ENCODE measurements at regions not wholly inside any gene's neighbourhood (a gene's known extent, or its start where the extent isn't known, plus 50 kb on each side); places are given as distances from the start of the nearest gene placed in this dataset.
A peak's percentile ranks its signal among the peaks of the same experiment; 100 is the strongest.

- Histone ChIP-seq H3K36me3 (replicated peaks in 1 of 2; ENCODE audit: control insufficient read depth in 1 of 2, insufficient read depth in 2 of 2, low read length in 2 of 2) (no peaks in the 10 kb centered on the region), H3K4me2 (replicated peaks; ENCODE audit: extremely low read depth, low read length, poor library complexity, severe bottlenecking) (no peak overlapping the region), H3K4me3 (replicated peaks in 1 of 3; ENCODE audit: low read depth in 2 of 3, low read length in 3 of 3) (no peak overlapping the region), H2AFZ (ENCODE audit: insufficient read depth, low read depth, low read length, poor library complexity, severe bottlenecking) (no peak overlapping the region), H4K20me1 (ENCODE audit: insufficient read depth, low read length) (no peaks in the 10 kb centered on the region), H3K4me1 (ENCODE audit: control insufficient read depth in 1 of 2, insufficient read depth in 2 of 2, low read length in 2 of 2) (no peaks in the 10 kb centered on the region), H3K27ac (ENCODE audit: low read depth in 1 of 2, low read length in 2 of 2) (no peak overlapping the region), H3K9me3 (replicated peaks in 1 of 2; ENCODE audit: control insufficient read depth in 1 of 2, insufficient read depth in 1 of 2, low read length in 2 of 2) (no peaks in the 10 kb centered on the region), H3K9ac (ENCODE audit: insufficient read depth, low read length, poor library complexity, severe bottlenecking) (no peak overlapping the region), H3K27me3 (ENCODE audit: control insufficient read depth in 2 of 2, insufficient read depth in 2 of 2, low read length in 2 of 2) (no peaks in the 10 kb centered on the region), H3K79me2 (ENCODE audit: insufficient read depth, low read length) (no peaks in the 10 kb centered on the region)
- intact Hi-C loops (cut with micrococcal nuclease) = no loop called here
- no peak for DNase-seq
- no peaks in the 10 kb centered on the region for H3K4me1 Mint-ChIP-seq
- 90% methylated on average over 2 of the region's 5 CpGs for WGBS (ENCODE audit: insufficient coverage)
- H3K36me3 Mint-ChIP-seq = no peaks in the 10 kb centered on the region
- no peaks in the 10 kb centered on the region for H3K27me3 Mint-ChIP-seq (ENCODE audit: low read depth in 3 of 3)
- no peak for TF ChIP-seq CTCF (IDR thresholded peaks at IDR 0.05)
- H3K4me3 Mint-ChIP-seq = no peak overlapping the region
- H3K27ac Mint-ChIP-seq = no peak overlapping the region
- H3K9me3 Mint-ChIP-seq = no peaks in the 10 kb centered on the region
Observed at GRCh38 chr4:111263836-111264235, 641.0 kb upstream of the PITX2 start.

GRCh38 chr4:111266937-111267336, 644.1 kb upstream of the PITX2 start:
- H3K4me1 Mint-ChIP-seq = no peaks in the 10 kb centered on the region
- no peak overlapping the region for H2AFZ ChIP-seq (ENCODE audit: insufficient read depth, low read depth, low read length, poor library complexity, severe bottlenecking)
- peak overlapping the region in 1 of 7 donors; percentile 50 for H3K27ac Mint-ChIP-seq
- H3K4me2 ChIP-seq (replicated peaks; ENCODE audit: extremely low read depth, low read length, poor library complexity, severe bottlenecking) = no peak overlapping the region
- H3K27ac ChIP-seq (ENCODE audit: low read depth in 1 of 2, low read length in 2 of 2) = no peak overlapping the region
- no peaks in the 10 kb centered on the region for H3K36me3 Mint-ChIP-seq
- H3K9me3 Mint-ChIP-seq = no peaks in the 10 kb centered on the region
- 64% methylated on average over 2 of the region's 5 CpGs for WGBS (ENCODE audit: insufficient coverage)
- no peaks in the 10 kb centered on the region for H4K20me1 ChIP-seq (ENCODE audit: insufficient read depth, low read length)
- no peak for TF ChIP-seq CTCF (IDR thresholded peaks at IDR 0.05)
- H3K27me3 Mint-ChIP-seq (ENCODE audit: low read depth in 3 of 3) = peaks cover 0 to 2% (median 0%) of the 10 kb centered on the region in 3 donors
- H3K27me3 ChIP-seq (ENCODE audit: control insufficient read depth in 2 of 2, insufficient read depth in 2 of 2, low read length in 2 of 2) = no peaks in the 10 kb centered on the region
- no peaks in the 10 kb centered on the region for H3K36me3 ChIP-seq (replicated peaks in 1 of 2; ENCODE audit: control insufficient read depth in 1 of 2, insufficient read depth in 2 of 2, low read length in 2 of 2)
- intact Hi-C loops (cut with micrococcal nuclease) = no loop called here
- no peak overlapping the region for H3K4me3 Mint-ChIP-seq
- no peak overlapping the region for H3K4me3 ChIP-seq (replicated peaks in 1 of 3; ENCODE audit: low read depth in 2 of 3, low read length in 3 of 3)
- no peak overlapping the region for H3K9ac ChIP-seq (ENCODE audit: insufficient read depth, low read length, poor library complexity, severe bottlenecking)
- no peaks in the 10 kb centered on the region for H3K79me2 ChIP-seq (ENCODE audit: insufficient read depth, low read length)
- no peaks in the 10 kb centered on the region for H3K9me3 ChIP-seq (replicated peaks in 1 of 2; ENCODE audit: control insufficient read depth in 1 of 2, insufficient read depth in 1 of 2, low read length in 2 of 2)
- H3K4me1 ChIP-seq (ENCODE audit: control insufficient read depth in 1 of 2, insufficient read depth in 2 of 2, low read length in 2 of 2) = no peaks in the 10 kb centered on the region
- no peak for DNase-seq

Data from CD14-positive monocyte (primary cell).